ENCODE measurements at regions not wholly inside any gene's neighbourhood (a gene's known extent, or its start where the extent isn't known, plus 50 kb on each side); places are given as distances from the start of the nearest gene placed in this dataset.

- TF ChIP-seq CTCF (conservative IDR thresholded peaks at IDR 0.05; ENCODE audit: low read depth, low read length), result no peak
- DNase-seq (ENCODE audit: low read depth), result no peak
- H3K4me3 ChIP-seq (ENCODE audit: low read depth, low read length), result no peak overlapping the region
Observed at GRCh38 chr3:178302966-178303930, 233.0 kb upstream of the KCNMB2 start.

DNA sequence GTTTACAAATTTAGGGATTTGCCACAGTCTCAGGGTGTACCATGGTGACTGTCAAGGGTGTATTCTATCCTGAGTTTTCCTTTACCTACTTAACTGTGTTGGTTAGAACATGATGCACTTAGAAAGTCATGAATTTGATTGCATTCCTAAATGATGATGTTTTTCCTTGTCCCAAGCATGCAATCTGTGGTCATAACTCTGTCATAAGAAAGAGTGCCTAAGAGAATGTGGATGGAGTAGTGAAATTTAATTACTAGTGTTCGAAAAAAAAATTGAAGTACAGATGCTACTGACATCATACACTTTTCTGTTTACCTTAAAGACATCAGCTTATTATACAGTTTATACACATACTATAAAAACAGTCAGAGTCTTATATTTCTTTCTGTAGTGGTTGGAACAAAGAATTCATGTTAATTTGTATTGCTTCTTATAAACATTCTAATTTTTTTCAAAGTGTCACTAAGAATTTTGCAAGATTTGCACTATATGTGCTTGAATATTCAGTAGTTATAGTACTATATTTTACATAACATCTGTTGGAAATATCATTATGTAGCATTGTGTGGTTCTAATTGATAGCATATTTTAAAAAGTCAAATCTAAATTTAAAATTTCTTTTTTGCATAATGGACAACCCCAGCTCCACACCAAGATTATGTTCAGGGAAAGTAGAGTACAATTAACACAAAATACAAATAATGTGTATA, 231.3 kb upstream of the KCNMB2 start:
- DNase-seq (ENCODE audit: low read depth), result peak; percentile 84
- H3K4me3 ChIP-seq (ENCODE audit: low read depth, low read length), result no peak overlapping the region
- no peak for TF ChIP-seq CTCF (conservative IDR thresholded peaks at IDR 0.05; ENCODE audit: low read depth, low read length)

DNA sequence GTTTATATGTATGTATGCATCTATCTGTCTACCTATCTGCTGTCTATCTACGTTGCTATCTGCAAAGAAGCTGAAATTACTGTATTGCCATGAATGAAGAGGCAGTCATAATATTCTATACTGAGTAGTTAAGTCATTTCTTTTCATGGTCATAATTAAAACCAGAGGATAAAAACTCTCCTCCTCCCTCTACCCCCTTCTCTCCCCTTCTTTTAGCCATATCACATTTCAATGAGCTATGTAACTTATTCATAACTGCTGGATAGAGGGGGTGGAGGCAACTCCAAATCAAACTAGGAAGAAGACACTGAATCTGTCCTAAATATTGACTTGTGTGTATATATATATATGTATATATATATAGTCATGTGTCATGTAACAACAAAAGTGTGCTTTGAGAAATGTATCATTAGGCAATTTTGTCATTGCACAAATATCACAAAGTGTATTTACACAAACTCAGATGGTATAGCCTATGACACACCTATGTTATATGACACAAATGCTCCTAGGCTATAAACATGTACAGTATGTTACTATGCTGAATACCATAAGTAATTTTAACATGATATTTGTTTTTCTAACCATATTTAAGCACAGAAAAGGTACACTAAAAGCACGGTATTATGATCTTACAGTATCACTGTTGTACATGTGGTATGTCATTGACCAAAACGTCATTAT, 229.7 kb upstream of the KCNMB2 start:
- no peak overlapping the region for H3K4me3 ChIP-seq (ENCODE audit: low read depth, low read length)
- DNase-seq (ENCODE audit: low read depth), result no peak
- TF ChIP-seq CTCF (conservative IDR thresholded peaks at IDR 0.05; ENCODE audit: low read depth, low read length), result no peak

DNA sequence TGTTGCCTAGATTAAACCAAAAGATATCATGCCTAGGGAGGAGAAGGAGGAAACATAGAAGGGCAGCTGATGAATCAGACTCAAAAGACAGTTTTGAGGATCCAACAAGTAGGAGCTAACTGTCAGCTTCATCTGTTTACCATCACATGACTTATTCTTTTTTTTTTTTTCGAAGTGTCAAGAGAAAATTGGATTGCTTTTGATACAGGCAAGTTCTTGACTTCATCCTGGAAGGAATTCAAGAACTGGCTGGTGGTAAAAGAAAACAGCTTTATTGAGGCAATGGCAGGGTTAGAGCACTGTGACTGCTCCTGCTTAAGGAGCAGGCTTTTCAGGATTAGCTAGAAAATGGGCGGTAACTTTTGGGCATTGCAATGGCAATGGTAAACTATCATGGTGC, 227.5 kb upstream of the KCNMB2 start:
- no peak for TF ChIP-seq CTCF (conservative IDR thresholded peaks at IDR 0.05; ENCODE audit: low read depth, low read length)
- H3K4me3 ChIP-seq (ENCODE audit: low read depth, low read length), result no peak overlapping the region
- no peak for DNase-seq (ENCODE audit: low read depth)

DNA sequence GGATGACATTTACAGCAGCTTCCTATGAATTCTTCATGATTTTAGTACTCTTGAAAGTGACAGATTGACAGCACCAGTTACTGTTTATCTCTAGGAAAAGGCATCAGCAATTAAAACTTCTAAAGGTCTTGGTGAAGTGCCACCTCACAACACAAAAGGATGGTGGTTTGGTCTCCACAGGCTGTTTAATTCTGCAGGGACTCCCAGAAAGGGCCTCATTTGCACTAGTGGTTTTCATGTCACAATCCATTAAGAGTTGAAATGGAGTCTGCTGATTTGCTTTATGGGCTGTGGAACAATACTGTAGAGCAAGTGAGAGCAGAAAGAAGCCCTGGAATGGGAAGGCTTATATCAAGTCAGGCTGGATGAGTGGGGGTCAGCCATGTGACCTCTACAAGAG, 225.3 kb upstream of the KCNMB2 start:
- no peak overlapping the region for H3K4me3 ChIP-seq (ENCODE audit: low read depth, low read length)
- no peak for TF ChIP-seq CTCF (conservative IDR thresholded peaks at IDR 0.05; ENCODE audit: low read depth, low read length)
- no peak for DNase-seq (ENCODE audit: low read depth)

GRCh38 chr3:178313716-178314115, 222.5 kb upstream of the KCNMB2 start:
- TF ChIP-seq CTCF (conservative IDR thresholded peaks at IDR 0.05; ENCODE audit: low read depth, low read length), result no peak
- no peak overlapping the region for H3K4me3 ChIP-seq (ENCODE audit: low read depth, low read length)
- no peak for DNase-seq (ENCODE audit: low read depth)

Measured in choroid plexus epithelial cell (primary cell).